ENCODE measurements at regions not wholly inside any gene's neighbourhood (a gene's known extent, or its start where the extent isn't known, plus 50 kb on each side); places are given as distances from the start of the nearest gene placed in this dataset.
"Not testable (repeated sequence)": the region's sequence is repeated elsewhere in the genome, so short reads cannot be mapped to it uniquely, and the experiment has no call there.

GRCh38 chr13:109986851-109987250, 200.5 kb upstream of the IRS2 start:
- TF ChIP-seq CTCF (IDR thresholded peaks at IDR 0.05) (no peak), EP300 (IDR thresholded peaks at IDR 0.05) (no peak), POLR2A (IDR thresholded peaks at IDR 0.05) (no peak), POLR2AphosphoS5 (IDR thresholded peaks at IDR 0.05) (no peak)
- 97 to 100% (median 100%) methylated on average over 1 of the region's 1 CpG for WGBS, 5 donors
- Histone ChIP-seq H3K27me3 (no peaks in the 10 kb centered on the region), H3K27ac (no peak overlapping the region), H3K4me1 (no peaks in the 10 kb centered on the region), H3K4me3 (no peak overlapping the region), H3K36me3 (no peaks in the 10 kb centered on the region), H3K9me3 (no peaks in the 10 kb centered on the region)
- no peak for DNase-seq
- intact Hi-C loops (cut with DNase I; ENCODE audit: low total_unique reads) = no loop called here

GRCh38 chr13:109985871-109986450, 199.6 kb upstream of the IRS2 start:
- no peak for DNase-seq
- H3K27me3 ChIP-seq = no peaks in the 10 kb centered on the region
- H3K4me1 ChIP-seq = no peaks in the 10 kb centered on the region
- intact Hi-C loops (cut with DNase I; ENCODE audit: low total_unique reads) = no loop called here
- H3K9me3 ChIP-seq = no peaks in the 10 kb centered on the region
- 74 to 86% (median 80%) methylated on average over 6 of the region's 6 CpGs for WGBS, 5 donors
- H3K4me3 ChIP-seq = no peak overlapping the region
- no peak overlapping the region for H3K27ac ChIP-seq
- H3K36me3 ChIP-seq = no peaks in the 10 kb centered on the region
- TF ChIP-seq POLR2A (IDR thresholded peaks at IDR 0.05) (no peak), POLR2AphosphoS5 (IDR thresholded peaks at IDR 0.05) (no peak), EP300 (IDR thresholded peaks at IDR 0.05) (no peak), CTCF (IDR thresholded peaks at IDR 0.05) (no peak)

GRCh38 chr13:109983447-109983846, 197.1 kb upstream of the IRS2 start:
- no peaks in the 10 kb centered on the region for H3K36me3 ChIP-seq
- intact Hi-C loops (cut with DNase I; ENCODE audit: low total_unique reads) = no loop called here
- DNase-seq = no peak
- no peaks in the 10 kb centered on the region for H3K9me3 ChIP-seq
- H3K27me3 ChIP-seq = peaks cover 0 to 3% (median 0%) of the 10 kb centered on the region in 3 donors
- WGBS, 5 donors = 27 to 39% (median 34%) methylated on average over 7 of the region's 7 CpGs
- TF ChIP-seq EP300 (IDR thresholded peaks at IDR 0.05) (no peak), POLR2AphosphoS5 (IDR thresholded peaks at IDR 0.05) (no peak), CTCF (IDR thresholded peaks at IDR 0.05) (no peak), POLR2A (IDR thresholded peaks at IDR 0.05) (no peak)
- H3K27ac ChIP-seq = no peak overlapping the region
- no peaks in the 10 kb centered on the region for H3K4me1 ChIP-seq
- no peak overlapping the region for H3K4me3 ChIP-seq

- Histone ChIP-seq H3K36me3 (no peaks in the 10 kb centered on the region), H3K27me3 (peaks cover 0 to 3% (median 0%) of the 10 kb centered on the region in 3 donors), H3K9me3 (no peaks in the 10 kb centered on the region), H3K4me1 (no peaks in the 10 kb centered on the region), H3K4me3 (no peak overlapping the region), H3K27ac (no peak overlapping the region)
- no peak for TF ChIP-seq POLR2A (IDR thresholded peaks at IDR 0.05)
- TF ChIP-seq CTCF (IDR thresholded peaks at IDR 0.05) = no peak
- DNase-seq = no peak
- WGBS, 5 donors = 66 to 81% (median 79%) methylated on average over 4 of the region's 4 CpGs
- intact Hi-C loops (cut with DNase I; ENCODE audit: low total_unique reads) = no loop called here
Observed at GRCh38 chr13:109981000-109981399, 194.6 kb upstream of the IRS2 start.

- H3K27ac ChIP-seq; H3K4me3 ChIP-seq; H3K27me3 ChIP-seq; H3K4me1 ChIP-seq; intact Hi-C loops (cut with DNase I; ENCODE audit: low total_unique reads); H3K9me3 ChIP-seq; DNase-seq; H3K36me3 ChIP-seq: not testable (repeated sequence)
- 88 to 95% (median 89%) methylated on average over 3 of the region's 3 CpGs for WGBS, 5 donors
Observed at GRCh38 chr13:109979676-109980075, 193.3 kb upstream of the IRS2 start.
